Amniotic stem cell (primary cell): ENCODE measurements at regions not wholly inside any gene's neighbourhood (a gene's known extent, or its start where the extent isn't known, plus 50 kb on each side); places are given as distances from the start of the nearest gene placed in this dataset.

Experiments
- DNase-seq: peaks from one replicate; lab custom pipeline; 2025; lab: John Stamatoyannopoulos, UW

GRCh38 chr7:47221826-47222225 is 360.1 kb downstream of the TNS3 start:
- no peak for DNase-seq

DNA sequence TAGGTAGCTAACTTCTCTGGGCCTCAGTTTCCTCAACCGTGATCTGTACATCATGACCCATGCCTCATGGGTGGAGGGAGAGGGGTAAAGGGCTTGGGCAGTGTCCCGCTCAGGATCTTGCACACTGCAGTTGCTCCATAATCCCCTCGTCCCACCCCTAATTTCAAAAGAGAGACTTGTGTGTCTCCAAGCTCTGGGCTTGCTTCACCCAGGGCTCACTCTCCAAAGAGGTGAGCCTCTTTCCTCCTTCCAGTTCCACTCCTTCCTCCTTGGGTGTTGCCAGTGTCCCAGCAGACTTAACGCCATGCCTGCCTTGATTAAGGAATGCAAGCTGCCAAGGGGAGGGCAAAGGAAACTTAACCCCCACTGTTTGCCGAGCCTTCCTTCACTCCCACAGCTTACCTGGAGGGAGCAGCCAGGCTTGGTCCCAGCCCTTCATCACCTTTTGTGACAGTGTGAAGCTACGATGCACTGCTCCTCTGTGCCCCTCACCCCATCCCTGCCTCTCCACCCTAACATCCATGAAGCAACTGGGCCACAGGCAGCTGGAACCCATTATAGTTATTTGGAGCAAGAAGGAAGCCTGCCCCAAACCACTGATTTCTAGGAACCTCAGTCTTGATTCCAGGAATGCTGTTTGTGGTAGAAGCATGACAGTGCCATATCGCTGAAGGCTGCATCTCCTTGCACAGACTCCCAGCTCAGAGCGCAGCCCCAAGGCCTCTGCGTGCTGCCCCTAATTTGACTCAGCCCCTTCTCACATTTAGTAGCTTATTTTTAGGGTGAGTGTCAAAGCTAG is 363.3 kb downstream of the TNS3 start:
- no peak for DNase-seq

GRCh38 chr7:47217570-47218360 is 364.1 kb downstream of the TNS3 start:
- DNase-seq: no peak

- DNase-seq: no peak
Observed at GRCh38 chr7:47217086-47217485, 364.8 kb downstream of the TNS3 start.

- DNase-seq: no peak
Observed at GRCh38 chr7:47216439-47216838, 365.5 kb downstream of the TNS3 start.

DNA sequence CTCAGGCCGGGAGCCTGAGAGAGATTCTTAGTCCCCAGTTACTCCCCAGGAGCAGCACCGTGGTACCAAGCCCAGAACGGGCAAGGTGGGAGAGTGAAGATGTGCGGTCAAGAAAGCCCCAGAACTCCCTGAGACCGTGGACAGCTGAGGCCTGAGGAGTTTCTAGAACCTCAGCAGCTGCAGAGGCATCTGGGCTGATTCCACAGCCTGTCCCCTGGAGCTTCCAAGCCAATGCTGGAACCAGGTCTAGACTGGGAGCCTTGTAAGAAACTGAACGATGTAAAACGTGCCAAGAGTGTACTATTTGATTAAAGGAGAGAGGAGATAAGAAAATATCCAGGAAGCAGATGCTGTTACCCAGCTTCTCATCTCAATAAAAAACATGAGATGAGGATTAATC is 366.3 kb downstream of the TNS3 start:
- no peak for DNase-seq

DNA sequence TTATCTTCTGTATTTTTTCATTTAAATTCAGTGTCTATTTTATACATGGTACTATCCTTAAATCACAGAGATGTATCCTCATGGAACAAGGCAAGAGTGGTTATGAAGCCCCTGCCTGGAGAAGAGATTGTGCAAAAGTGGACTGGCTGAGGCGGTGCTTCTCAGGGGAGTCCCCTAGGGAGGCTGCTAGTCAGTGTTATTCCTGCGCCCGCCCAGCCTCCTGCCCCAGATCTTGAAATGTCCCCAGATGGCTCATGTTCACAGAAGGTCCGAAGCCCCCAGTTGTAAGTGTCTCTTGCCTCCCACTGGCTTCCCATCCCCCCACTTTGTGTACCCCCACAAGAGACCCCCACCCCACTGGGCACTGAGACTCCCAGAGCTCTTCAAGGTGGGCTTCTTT is 366.9 kb downstream of the TNS3 start:
- no peak for DNase-seq

GRCh38 chr7:47213276-47213675 is 368.6 kb downstream of the TNS3 start:
- DNase-seq: no peak

DNA sequence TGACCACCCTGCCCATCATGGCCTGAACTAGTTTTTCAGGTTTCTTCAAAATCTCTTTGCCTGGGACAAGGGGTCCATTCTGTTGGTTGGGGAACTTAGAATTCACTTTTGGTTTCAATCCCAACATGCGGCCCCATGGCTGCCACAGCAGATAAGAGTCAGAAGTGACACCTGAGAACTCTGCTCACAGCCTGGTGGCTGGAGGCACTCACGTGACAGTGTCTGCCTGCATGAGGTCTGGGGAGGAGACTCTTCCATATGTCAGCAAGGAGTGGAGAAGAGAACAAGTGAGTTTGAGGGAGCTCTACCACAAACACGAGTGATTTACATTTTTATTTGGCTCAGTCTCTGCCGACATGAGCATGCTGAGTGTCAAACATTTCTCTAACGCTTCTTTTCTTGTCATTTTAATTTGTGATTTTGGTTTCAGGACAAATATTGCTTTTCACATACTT is 370.4 kb downstream of the TNS3 start:
- no peak for DNase-seq

DNA sequence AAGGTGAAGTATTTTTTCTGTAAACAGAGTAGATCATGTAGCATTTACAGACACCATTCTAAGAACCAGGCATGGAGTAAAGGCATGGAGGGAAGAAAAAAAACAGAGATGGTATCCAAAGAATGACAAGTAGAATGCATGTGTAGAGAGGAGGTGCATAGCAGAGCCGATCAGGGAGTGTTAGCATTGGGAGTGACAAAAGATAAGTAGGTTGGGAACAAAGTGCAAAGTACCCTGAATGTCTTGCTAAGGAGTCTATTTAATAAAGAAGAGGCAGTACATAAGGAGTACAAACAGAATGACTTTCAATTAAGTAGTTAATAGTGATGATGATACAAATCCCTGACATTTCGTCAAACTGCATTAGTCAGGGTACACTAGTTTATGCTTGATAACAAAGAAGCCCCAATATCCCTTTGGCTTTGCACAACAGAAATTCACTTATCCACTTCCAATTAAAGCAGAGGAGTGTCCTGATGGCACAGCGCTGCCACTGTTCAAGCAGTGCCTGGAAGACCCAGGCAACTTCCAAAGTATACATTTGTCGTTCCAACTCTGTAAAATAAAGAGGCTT is 371.5 kb downstream of the TNS3 start:
- DNase-seq: no peak

- no peak for DNase-seq
Observed at GRCh38 chr7:47207956-47208355, 374.0 kb downstream of the TNS3 start.

DNA sequence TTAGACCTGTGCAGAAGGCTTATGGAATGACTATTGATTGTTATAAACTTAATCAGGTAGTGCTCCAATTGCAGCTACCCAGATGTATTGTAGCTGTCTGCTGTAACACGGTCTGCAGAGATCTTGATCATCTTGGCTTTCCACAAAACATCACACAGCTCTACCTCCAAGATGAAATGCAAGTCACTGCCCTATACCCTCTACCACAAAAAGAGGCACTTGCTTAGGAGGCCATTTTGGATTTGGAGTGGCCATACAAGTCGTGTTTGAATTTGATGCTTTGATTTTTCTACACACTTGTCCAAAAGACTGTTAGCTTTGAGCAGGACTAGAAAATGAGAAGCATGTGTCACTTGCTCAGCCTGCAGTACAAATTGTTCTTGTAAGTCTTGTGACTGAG is 377.2 kb downstream of the TNS3 start:
- DNase-seq: no peak

- no peak for DNase-seq
Observed at GRCh38 chr7:47202146-47202783, 379.6 kb downstream of the TNS3 start.

- DNase-seq: no peak
Observed at GRCh38 chr7:47198159-47198558, 383.8 kb downstream of the TNS3 start.

GRCh38 chr7:47197486-47197885 is 384.4 kb downstream of the TNS3 start:
- DNase-seq: no peak

DNA sequence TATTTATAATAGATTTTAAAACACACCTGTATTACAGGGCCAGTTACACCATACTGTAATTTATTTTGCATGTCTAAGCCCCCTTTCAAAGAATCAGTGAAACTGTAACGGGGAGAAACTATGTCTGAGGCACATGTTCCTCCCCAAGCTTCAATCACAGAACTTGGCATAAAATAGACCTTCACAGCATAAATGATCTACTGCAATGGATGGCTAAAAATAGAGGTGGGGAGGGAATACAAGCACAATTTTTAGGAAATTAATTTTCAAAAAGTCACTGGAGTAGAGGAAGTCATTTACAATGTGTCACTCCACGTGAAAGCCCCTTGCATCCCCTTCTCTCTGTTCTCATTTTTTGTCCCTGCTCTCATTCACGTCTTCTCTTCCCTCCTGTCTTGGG is 385.2 kb downstream of the TNS3 start:
- no peak for DNase-seq

- no peak for DNase-seq
Observed at GRCh38 chr7:47196106-47196645, 385.7 kb downstream of the TNS3 start.

- no peak for DNase-seq
Observed at GRCh38 chr7:47195641-47196040, 386.3 kb downstream of the TNS3 start.

DNA sequence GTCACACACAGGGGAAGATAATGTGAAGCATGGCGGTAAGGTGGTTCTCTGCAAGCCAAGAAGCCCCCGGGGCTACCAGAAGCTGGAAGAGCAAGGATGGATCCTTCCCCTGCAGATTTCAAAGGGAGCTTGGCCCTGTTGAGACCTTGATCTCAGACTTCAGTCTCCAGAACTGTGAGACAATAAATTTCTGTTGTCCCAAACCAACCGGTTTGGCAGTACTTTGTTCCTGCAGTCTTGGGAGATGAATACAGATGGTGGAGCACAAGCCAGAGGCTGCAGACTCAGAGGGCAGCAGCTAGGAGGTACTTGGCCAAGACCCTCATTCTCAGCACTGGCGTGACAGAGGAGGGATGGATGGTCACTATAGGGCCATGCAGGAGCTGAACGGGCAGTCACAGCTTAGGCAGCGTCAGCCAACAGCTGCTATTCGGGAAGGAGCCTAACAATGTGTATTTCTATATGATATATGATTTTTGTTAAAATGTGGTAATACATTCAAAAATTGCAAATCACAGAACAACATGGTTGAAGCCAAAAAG is 387.3 kb downstream of the TNS3 start:
- no peak for DNase-seq

GRCh38 chr7:47192978-47193377 is 388.9 kb downstream of the TNS3 start:
- DNase-seq: no peak

DNA sequence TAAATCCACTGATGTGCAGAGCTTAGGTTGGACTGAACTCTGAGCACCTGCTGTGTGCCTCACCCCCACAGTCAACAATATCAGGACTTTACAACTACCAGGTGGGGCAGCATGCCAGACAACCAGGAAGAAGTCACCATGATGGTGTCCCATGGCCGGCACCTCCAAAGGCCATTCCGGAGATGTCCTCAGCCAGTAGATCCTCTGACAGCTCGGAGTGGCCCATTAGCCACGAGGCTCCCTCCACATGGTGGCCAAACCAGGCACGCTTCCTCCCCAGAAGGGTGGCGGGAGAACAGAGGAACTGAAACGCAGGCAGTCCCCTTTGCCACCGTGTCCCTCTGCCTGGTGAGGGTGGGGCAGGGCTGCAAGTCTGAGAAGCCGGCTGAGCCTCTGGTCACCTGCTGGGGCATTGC is 390.0 kb downstream of the TNS3 start:
- no peak for DNase-seq

GRCh38 chr7:47191316-47191715 is 390.6 kb downstream of the TNS3 start:
- no peak for DNase-seq
